Activated CD4-positive, alpha-beta T cell treated with anti-CD3 and anti-CD28 coated beads, Interleukin-2, amount 50 U/mL, for 1 hour (primary cell): ENCODE measurements at regions not wholly inside any gene's neighbourhood (a gene's known extent, or its start where the extent isn't known, plus 50 kb on each side); places are given as distances from the start of the nearest gene placed in this dataset.
"Not testable (repeated sequence)": the region's sequence is repeated elsewhere in the genome, so short reads cannot be mapped to it uniquely, and the experiment has no call there.

Experiments used
- DNase-seq: peaks from one replicate; pipeline ENCODE4 v3.0.0-alpha.2; 2020

GRCh38 chr1:201639826-201640225 is 100.9 kb downstream of the NAV1 start:
- no peak for DNase-seq

GRCh38 chr1:201640624-201641023 is 101.7 kb downstream of the NAV1 start:
- DNase-seq = no peak

DNA sequence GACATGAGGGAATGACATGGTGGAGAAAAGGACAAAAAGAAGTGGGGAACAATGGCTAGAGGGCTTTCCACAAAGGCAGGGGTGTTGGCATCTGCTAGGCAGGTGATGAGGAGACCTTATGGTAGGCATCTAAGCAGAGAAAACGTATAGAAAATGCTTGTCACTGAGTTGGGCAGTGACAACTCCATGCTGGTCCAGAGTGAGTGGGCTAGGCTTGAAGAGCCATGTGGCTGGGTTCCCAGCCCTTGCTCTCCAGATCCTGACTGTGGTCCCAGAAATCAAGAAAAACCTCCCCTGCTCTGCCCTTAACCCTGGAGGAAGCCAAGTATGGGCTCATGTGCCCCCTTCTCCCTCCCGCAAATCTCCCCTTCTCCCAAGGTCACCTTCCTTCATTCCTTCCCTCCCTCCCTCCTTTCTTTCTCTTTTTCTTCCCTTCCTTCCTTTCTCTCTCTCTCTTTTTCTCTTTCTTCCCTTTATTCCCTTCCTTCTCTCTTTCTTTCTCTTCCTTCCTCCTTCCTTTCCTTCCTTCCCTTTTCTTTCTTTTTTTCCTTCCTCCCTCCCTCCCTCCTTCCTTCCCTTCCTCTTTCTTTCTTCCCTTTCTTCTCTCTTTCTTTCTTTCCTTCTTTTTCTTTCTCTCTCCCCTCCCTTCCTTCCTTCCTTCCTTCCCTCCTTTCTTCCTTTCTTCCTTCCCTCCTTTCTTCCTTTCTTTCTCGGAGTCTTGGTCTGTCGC is 102.8 kb downstream of the NAV1 start:
- DNase-seq = no peak

- no peak for DNase-seq
Measured at GRCh38 chr1:201643835-201644104, 104.8 kb downstream of the NAV1 start.

DNA sequence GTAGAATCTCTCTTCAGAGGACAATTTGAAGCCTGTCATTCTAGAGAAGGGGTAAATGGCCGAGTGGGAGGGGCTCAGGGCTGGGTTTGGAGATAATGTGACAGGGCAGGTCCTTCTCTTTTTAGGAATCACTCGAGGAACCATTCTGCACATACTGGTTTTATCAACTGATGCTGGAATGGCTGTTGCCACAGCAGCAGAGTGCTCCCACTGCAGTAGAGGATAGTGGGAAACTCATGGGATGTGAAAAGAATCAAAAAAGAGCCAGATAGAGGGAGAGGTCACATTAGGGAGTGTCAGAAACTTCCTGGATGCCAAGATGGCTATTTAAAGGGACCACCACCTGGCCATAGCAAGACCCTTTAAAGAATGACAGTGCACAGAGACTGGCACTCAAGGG is 105.3 kb downstream of the NAV1 start:
- no peak for DNase-seq

DNA sequence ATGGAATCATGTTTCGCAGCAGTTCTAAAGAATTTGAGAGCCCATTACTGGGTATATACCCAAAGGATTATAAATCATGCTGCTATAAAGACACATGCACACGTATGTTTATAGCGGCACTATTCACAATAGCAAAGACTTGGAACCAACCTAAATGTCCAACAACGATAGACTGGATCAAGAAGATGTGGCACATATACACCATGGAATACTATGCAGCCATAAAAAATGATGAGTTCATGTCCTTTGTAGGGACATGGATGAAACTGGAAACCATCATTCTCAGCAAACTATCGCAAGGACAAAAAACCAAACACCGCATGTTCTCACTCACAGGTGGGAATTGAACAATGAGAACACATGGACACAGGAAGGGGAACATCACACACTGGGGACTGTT is 106.1 kb downstream of the NAV1 start:
- not testable (repeated sequence) for DNase-seq

GRCh38 chr1:201645956-201646355 is 107.0 kb downstream of the NAV1 start:
- DNase-seq = no peak

DNA sequence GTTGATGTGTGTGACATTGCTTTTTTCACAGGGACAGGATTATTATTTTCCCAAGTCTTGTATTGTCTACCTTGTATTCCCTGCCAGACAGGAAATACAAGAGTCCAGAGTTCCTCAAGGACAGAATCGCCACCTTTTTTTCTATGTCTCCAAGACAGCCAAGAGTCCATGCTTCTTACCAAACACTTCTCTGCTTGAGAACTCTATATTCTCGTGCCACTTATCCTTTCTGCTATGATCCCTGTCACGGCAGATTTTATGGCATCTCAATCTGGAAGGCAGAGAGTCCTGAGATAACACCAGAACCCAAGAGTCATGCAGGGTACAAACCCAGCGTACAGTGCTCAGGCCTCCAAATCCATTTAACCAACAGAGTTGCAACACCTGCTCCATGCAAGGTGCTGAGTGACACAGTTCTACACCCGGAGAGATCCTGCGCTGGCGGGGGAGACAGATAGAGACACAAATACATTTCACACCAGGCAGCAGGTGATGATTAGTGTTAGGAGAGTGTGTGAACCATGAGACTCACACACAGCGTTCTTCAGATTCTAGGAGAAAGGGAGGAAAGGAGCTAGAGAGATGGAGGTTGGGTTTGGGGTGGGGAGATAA is 107.6 kb downstream of the NAV1 start:
- no peak for DNase-seq

DNA sequence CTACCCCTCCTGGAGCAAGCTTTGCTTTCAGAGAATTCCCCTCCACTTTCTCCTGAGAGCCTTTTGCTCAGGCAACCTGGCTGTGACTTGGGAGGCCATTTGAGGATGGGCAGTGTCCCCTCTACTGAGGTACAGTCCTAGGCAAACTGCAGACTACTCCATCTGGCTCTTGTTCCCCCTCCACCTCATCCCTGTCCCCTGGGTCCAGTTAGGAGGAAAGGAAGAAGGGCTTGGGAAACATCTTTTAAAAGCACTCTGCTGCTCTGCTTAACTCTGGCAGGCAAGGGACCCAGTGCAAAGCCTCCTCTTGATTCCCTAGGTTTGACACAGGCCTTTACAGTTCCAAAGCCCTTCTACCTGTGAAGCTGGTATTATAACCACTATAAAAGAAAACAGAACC is 108.2 kb downstream of the NAV1 start:
- no peak for DNase-seq

DNA sequence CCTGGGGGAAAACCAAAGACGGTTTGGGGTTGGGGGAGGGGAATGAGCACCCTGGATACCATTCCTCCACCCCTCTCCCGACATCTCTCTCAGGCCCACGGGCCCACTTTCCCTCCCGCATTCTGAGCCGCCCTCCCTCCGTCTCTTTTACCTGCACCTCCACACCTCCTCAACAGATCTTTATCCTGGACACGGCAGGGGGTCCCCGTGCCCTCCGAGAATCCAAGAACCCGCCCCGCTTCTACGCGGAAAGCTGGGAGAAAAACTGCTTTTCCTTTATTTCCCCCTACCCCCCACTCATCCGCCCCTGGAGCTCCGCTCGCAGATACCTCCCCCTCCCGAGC is 108.8 kb downstream of the NAV1 start:
- DNase-seq = no peak

GRCh38 chr1:201648066-201648906 is 109.4 kb downstream of the NAV1 start:
- DNase-seq = no peak

GRCh38 chr1:201648907-201649721 is 110.2 kb downstream of the NAV1 start:
- DNase-seq = no peak

- no peak for DNase-seq
Measured at GRCh38 chr1:201649761-201650622, 111.1 kb downstream of the NAV1 start.

GRCh38 chr1:201650623-201650933 is 111.7 kb downstream of the NAV1 start:
- DNase-seq = no peak

GRCh38 chr1:201652181-201652580 is 113.3 kb downstream of the NAV1 start:
- DNase-seq = no peak

- no peak for DNase-seq
Measured at GRCh38 chr1:201653233-201653632, 114.3 kb downstream of the NAV1 start.

- no peak for DNase-seq
Measured at GRCh38 chr1:201653883-201654282, 115.0 kb downstream of the NAV1 start.

- DNase-seq = peak; percentile 8
Measured at GRCh38 chr1:201655243-201655642, 116.3 kb downstream of the NAV1 start.

GRCh38 chr1:201655910-201656309 is 117.0 kb downstream of the NAV1 start:
- DNase-seq = no peak

DNA sequence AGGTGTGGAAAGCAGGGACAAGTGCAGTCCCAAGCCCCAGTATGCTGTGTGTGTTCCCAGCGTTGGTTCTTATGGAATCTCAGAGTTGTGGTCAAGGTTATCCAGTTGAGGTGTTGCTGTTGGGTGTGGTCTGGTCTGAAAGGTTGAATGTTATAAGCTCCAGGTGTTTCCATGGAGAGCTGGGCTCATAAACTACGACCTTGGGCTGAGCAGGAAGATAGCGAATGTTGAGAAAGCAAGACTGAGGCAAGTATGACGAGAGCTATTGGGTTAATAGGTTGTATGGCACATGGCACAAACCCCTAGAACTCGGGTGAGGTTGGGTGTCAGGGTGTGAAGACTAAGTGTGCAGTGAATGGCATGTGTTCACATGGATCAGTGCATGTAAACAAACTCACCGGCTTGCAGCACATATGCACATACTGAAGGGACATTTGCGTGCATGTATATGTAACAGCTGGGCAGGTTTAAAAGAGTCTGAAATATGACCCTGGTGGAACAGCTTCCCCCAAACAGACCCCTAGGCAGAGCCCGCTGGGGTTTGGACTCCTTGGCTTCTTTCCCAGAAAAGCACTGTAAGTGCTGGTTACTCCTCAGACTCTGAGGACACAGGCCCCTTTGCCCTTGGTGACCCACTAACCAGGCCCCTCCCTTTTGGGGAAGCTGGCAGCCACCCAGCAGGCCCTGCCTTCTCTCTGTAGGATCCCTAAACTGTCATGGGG is 117.5 kb downstream of the NAV1 start:
- DNase-seq = no peak

- no peak for DNase-seq
Measured at GRCh38 chr1:201659572-201659971, 120.6 kb downstream of the NAV1 start.
